DMS114 treated with DMSO at 0.1 percent for 48 hours (cell line): ENCODE measurements at regions not wholly inside any gene's neighbourhood (a gene's known extent, or its start where the extent isn't known, plus 50 kb on each side); places are given as distances from the start of the nearest gene placed in this dataset.
"Not testable (repeated sequence)": the region's sequence is repeated elsewhere in the genome, so short reads cannot be mapped to it uniquely, and the experiment has no call there.

ENCODE experiments used
- DNase-seq: peaks from one replicate; lab custom pipeline; 2025; ENCODE audit not compliant: unreplicated experiment; lab: John Stamatoyannopoulos, UW

DNA sequence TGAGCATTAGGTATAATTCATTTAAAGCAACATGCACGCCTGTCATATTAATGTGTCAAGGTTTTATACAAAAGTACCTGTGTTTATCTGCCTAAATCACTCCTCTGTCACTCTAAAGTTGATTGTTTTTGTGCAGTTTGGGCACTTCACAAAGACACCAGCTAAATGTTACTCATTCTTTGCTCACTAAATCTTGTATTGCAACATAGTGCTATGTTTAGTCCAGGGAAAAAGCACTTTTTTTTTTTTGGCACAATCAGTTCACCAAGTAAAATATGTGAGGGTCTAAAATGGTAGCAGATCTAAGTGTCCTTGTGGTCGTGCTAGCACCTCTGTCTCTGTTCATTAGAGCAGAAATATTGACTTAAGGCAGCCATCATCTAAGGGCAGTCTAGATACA lies 2526.7 kb upstream of the PCDH20 start:
- no peak for DNase-seq

DNA sequence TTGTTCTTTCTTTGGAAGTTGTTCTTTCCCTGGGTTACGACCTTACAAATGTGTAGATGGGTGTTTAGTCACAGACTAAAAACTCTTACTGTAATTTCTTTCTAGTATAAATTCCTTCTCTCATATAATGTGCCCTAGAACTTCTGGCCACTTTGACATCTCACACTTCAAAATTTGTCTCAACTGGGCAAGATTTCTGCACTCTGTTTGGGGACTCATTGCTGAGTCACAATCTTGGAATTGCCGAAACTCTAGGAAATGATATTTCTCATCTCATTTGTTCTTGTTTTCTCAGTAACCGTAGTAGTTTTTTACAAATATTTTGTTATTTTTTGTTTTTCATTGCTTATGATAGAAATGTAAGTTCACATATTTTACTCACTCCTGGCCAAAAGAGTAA lies 2523.2 kb upstream of the PCDH20 start:
- no peak for DNase-seq

GRCh38 chr13:63910511-63910910 lies 2494.9 kb upstream of the PCDH20 start:
- DNase-seq, result no peak

GRCh38 chr13:63909726-63910375 lies 2494.2 kb upstream of the PCDH20 start:
- no peak for DNase-seq

DNA sequence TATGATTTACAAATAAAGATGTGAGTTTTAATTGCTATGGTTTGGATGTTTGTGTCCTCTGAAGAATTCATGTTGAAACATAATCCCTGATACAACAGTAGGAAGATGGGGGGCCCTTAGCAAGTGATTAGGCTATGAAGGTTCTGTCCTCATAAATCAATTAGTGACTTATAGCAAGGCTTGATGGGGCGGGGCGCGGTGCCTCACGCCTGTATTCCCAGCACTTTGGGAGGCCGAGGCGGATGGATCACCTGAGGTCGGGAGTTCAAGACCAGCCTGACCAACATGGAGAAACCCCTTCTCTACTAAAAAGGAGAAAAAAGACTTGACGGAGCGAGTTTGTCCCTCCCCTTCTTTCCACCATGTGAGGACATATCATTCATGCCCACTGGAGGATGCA lies 2486.5 kb upstream of the PCDH20 start:
- no peak for DNase-seq

DNA sequence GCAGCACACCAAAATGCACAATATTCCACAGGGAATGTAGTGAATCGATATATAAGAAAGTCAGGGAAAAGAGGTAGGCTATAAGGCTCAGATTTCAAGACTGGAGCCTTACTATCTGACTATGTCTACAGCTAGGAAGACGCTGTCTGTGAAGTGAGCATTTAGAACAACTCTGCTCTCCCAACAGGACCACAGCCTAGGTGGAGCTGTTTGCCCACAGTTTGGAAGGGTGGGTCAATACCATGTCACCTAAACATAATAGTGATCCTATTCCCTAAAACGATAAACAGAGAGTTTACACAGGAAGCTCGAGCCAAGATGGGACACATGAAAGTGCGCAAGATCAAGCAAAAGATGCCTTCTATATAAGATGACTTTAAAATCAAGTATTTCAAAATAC lies 2486.0 kb upstream of the PCDH20 start:
- DNase-seq, result no peak

- no peak for DNase-seq
These were observed 2484.8 kb upstream of the PCDH20 start for GRCh38 chr13:63900406-63900805.

DNA sequence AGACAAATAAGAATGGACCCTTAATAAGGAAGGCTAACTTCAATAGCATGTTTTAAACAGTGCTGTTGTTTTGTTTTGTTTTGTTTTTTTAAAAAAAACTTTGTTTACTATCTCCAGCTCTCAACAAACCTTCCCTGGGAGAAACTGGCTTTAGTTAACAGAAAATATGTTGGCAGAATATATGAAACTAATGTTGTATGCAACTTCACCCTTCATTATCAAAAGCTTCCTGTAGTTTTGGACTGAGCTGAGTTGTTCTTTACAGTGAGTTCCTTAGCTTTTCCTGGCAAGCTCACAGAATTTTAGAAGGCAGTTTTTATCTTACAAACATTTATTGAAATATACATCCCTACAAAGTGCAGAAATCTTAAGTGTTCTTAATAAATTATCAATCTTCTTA lies 2480.7 kb upstream of the PCDH20 start:
- DNase-seq, result no peak

- no peak for DNase-seq
These were observed 2466.4 kb upstream of the PCDH20 start for GRCh38 chr13:63882052-63882451.

GRCh38 chr13:63880705-63881104 lies 2465.1 kb upstream of the PCDH20 start:
- no peak for DNase-seq

DNA sequence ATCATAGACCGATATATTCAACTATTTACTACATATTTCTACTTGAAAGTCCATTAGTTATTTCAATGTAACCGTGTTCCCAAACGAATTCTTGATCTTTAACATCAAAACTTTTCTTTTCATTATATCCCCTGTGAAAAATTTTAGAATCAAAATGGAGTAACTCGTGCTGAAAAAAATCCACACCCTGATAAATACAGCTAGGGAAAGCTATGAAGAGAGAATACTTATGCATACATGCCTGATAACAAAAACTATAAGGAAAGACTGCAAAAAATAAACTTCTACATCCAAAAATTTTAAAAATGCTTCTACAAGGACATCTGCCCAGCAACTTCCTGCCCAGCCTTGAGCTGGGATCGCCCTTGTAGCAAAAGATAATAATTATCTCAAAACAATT lies 2458.3 kb upstream of the PCDH20 start:
- no peak for DNase-seq

DNA sequence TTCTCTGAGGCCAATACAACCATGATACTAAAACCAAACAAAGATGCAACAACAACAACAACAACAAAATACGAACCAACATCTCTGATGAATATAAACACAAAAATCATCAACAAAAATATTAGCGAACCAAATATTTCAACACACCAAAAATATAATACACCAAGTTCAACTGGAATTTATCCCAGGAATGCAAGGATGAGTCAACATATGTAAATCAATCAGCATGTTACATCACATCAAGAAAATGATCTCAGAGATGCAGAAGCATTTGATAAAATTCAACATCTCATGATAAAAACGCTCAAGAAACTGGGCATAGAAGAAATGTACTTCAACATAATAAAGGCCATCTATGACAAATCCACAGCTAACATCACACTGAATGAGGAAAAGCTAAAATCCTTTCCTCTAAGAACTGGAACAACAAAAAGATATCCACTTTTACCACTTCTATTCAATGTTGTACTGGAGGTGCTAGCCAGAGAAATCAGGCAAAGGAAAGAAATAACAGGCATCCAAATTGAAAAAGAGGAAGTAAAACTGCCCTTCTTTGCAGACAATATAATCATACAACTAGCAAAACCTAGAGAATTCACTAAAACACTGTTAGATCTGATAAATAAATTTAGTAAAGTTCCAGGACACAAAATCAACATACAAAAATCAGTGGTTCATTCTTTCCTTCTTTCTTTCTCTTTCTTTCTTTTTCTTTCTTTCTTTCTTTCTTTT lies 2448.7 kb upstream of the PCDH20 start:
- no peak for DNase-seq

DNA sequence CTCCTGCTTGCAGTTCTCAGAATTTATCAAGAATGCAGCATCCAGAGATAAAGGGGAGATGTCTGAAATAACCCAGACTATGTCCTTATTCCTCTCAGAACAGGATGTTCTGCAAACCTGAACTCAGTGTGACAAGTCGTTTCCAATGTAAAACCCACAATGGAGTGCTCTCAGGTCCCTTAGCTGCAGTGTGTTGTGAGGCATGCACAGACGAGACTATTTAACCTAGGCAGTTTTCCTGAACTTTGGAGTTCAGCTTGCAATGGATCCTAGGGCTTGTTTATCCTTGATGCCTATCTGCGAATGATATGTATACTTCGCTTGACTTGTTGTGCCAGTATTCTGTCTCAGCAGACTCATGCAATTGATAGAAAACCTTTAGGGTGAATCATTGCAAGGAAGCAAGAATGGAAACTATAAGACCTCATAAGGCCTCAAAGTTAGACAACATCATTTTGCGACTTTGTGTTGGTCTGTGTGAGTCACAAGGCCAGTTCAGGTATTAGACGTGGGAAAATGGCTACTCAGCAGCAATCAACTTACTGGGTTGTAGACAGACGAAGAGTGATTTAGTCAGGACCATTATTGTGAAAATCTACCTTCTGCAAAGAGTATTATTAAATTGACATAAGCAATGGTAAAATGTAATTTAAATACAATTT lies 2439.9 kb upstream of the PCDH20 start:
- DNase-seq, result no peak

DNA sequence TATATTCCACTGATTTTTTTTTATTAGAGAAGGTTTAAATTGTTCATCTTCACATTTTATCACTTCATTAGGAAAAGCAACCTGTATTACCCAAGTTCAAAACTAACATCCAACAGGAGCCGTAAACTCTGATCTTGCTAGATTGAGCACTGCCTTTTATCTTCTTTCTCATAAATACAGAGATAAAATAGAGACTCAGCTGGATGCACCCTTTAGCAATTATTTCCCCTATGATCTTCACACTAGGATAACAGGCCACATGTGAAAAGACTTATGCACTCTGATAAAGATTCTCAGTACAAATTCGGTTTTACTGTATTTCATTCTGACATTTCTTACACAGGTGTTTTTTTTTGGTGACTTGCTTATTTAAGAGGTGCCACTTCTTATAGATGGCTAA lies 2438.2 kb upstream of the PCDH20 start:
- no peak for DNase-seq

DNA sequence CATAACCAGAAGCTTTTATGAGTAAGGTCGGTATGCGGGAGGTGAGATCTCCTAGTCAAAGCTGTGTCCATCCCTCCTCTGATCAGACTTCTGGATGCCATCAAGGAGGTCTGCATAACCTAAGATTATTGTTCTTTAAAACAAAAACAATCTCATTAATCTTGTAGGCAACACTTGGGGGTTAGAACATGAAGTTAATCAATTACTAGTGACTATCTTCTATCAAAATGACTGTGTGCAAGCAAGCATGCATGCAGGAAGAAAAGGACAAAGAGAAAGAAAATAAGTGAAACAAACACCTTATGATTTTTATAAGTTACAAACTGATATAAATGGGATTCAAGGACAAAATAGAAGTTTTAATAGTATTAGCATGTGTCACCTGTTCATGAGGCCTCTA lies 2435.9 kb upstream of the PCDH20 start:
- DNase-seq, result no peak

GRCh38 chr13:63843766-63844699 lies 2428.4 kb upstream of the PCDH20 start:
- no peak for DNase-seq

DNA sequence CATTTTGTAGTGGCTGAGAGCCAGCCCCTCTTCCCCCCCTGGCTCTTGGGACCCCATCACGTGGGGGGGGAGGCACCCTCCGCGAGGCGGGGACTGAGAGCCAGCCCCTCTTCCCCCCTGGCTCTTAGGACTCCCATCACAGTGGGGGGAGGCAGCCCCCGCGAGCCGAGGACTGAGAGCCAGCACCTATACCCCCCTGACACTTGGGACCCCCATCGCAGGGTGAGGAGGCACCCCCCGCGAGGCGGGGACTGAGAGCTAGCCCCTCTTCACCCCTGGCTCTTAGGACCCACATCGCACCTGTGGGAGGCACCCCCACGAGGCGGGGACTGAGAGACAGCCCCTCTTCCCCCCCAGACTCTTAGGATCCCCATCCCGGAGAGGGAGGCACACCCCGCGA lies 2426.5 kb upstream of the PCDH20 start:
- no peak for DNase-seq

DNA sequence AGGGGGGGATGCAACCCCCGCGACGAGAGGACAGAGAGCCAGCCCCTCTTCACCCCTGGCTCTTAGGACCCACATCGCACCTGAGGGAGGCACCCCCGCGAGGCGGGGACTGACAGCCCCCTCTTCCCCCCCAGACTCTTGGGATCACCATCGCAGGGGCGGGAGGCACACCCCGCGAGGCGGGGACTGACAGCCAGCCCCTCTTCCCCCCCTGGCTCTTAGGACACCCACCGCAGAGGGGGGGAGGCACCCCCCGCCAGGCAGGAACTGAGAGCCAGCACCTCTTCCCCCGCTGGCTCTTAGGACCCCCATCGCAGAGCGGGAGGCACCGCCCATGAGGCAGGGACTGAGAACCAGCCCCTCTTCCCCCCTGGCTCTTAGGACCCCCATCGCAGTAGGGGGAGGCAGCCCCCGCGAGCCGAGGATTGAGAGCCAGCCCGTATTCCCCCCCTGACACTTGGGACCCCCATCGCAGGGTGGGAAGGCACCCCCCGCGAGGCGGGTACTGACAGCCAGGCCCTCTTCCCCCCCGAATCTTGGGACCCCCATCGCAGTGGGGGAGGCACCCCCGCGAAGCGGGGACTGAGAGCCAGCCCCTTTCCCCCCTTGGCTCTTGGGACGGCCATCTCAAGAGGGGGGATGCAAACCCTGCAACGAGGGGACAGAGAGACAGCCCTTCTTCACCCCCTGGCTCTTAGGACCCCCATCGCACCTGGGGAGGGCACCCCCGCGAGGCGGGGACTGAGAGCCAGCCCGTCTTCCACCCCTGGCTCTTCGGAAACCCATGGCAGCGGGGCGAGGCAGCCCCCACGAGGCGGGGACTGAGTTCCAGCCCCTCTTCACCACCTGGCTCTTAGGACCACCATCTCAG lies 2425.1 kb upstream of the PCDH20 start:
- no peak for DNase-seq

DNA sequence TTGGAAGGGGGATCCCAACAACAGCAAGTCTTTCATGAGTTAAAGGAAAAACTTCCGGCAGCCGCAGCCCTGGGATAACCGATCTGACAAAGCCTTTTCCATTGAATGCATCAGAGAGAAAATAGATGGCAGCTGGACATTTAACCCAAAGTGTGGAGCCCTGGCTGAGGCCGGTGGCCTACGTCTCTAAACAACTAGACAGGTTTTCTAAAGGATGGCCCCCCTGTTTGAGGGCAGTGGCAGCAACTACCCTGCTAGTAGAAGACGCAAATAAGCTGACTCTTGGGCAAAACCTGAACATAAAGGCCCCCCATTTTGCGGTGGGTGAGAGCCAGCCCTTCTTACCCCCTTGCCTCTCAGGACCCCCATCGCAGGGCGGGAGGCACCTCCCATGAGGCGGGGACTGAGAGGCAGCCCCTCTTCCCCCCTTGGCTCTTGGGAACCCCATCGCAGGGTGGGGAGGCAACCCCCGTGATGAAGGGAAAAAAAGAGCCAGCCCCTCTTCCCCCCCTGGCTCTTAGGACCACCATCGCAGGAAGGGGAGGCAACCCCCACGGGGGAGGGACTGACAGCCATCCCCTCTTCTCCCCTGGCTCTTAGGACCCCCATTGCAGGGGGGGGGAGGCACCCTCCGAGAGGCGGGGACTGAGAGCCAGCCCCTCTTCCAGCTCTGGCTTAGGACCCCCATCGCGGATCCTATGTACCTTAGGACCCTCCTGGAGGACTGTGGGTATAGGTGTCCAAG lies 2422.9 kb upstream of the PCDH20 start:
- no peak for DNase-seq

DNA sequence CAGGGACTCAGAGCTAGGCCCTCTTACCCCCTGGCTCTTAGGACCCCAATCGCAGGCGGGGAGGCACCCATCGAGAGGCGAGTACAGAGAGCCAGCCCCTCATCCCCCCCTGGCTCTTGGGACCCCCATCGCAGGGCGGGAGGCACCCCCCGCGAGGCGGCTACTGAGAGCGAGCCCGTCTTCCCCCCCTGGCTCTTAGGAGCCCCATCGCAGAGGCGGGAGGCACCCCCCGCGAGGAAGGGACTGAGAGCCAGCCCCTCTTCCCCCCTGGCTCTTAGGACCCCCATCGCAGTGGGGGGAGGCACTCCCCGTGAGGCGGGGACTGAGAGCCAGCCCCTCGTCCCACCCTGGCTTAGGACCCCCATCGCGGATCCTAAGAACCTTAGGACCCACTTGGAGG lies 2422.1 kb upstream of the PCDH20 start:
- not testable (repeated sequence) for DNase-seq
